Left hindlimb (tissue), 1 donor: ENCODE measurements at regions not wholly inside any gene's neighbourhood (a gene's known extent, or its start where the extent isn't known, plus 50 kb on each side); places are given as distances from the start of the nearest gene placed in this dataset.
"Not testable (repeated sequence)": the region's sequence is repeated elsewhere in the genome, so short reads cannot be mapped to it uniquely, and the experiment has no call there.

Experiments used
- DNase-seq: peaks from one replicate; pipeline ENCODE4 v3.0.0-alpha.2; 2018

DNA sequence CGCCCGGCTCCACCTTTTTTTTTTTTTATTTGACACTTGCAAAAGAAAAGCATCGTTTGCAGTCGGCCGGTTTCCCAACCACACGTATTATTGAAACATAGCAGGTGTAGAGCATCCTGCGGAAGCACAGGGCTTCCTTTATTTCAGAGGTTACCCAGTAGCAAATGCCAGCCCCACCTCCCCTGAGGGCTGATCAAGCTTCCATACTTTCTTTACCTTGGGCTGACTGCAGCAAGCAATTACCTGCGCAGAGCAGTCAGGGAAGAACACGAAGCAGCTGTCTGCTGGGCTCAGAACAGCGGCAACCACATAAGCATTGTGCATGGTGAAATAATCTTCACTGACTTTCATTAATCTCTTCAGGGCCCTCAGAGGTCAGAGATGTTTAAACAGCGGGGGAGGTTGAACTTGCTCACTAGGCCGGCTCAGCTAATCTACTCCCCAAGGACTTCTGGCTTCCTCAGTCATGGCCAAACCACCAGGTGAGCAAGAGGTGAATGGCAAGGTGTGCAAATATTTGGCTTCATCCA is 784.7 kb upstream of the AUTS2 start:
- DNase-seq = no peak

DNA sequence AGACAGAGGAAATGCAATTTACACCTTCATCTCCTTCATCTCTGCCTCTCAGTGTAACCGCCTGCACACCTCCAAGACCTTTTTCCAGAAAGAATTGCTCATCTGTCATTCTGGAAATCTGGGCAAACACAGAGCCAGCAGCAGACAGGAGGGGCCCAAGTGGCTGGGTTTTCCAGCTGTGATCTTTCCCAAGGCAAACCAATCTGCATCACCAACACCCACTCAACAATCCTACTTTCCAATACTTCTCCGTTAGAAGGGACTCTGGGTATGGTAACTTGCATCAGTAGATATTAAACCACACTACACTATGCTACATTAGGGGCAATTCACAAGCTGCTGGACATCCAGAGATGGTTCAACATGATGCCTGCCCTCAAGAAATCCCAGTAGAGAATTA is 781.8 kb upstream of the AUTS2 start:
- no peak for DNase-seq

DNA sequence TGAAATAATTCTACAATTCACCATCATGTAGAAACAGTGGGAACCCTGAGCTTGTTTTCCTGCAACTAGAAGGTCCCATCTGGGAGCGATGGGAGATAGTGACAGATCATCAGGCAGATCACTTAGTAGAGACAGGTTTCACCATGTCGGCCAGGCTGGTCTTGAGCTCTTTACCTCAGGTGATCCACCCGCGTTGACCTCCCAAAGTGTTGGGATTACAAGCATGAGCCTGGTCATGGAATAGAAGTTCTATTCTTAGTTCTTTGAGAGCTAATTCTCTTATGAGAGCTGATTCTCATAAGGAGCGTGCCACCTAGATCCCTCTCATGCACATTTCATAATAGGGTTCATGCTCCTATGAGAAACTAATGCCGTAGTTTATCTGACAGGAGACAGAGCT is 778.0 kb upstream of the AUTS2 start:
- no peak for DNase-seq

DNA sequence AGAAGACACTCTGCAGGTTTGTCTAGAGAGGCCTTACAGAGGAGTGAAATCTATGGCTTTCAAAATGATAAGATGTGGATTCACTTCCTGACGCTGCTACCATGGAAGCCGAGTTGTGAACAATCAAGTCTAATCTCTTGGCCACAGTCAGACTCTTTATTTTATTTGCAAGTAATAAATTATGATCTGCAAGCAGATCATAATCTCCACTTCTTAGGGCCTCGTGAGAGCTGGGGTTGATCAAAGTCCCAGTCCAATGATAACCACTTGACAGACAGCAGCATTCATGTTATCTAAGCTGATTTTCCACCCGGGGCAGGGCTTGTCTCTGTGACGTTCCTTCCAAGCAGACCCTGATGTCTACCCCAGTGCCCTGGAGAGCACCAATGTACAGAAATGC is 776.4 kb upstream of the AUTS2 start:
- no peak for DNase-seq

DNA sequence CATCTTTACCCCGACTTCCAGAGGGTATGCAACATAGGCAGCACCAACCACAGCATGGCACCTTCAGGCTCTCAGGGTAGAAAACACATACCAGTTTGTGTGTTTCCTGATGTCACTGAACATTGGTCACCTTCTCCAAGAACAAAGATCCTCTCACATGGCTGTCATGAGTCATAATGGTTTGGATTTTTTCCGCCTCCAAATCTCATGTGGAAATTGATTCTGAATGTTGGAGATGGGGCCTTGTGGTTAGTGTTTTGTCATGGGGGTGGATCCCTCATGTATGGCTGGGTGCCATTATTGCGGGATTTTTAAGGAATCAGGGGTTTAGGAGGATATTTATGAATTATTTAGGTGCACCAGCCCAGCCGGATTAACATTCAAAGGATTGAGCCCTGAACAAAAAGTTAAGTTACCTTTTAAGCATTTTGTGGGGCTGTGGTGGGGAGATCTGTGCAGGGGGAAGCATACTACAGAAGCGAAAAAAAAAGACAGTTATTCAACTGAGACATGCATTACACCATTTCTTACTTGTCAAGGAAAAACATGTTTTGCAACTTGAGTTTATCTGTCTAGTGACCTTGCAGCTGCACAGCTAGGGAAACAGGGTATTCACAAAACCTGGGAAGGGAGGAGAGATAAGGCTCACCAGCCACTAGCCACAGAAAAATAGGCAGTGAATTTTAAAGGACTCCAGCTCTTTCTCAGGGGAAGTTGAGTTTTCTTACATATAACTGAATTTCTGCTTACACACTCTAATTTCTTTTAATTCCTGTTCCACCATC is 774.1 kb upstream of the AUTS2 start:
- no peak for DNase-seq

DNA sequence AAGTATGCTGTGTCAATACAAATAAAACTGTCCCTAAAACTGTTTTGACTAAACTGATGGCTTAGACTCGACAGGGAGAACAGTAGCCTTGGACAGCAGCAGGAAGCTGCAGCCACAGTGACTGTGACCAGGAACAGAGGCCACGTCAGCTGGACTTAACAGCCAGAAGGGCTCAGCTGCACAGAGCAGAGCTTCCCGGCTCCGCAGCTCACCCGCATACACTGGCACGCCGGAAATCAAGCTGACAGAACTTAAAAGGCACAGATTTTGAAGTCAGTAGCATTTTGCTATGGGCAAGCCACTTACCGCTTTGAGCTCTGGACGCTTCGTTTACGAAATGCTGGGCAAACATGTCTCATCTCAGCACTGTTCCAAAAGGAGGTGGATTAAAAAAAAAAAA is 769.7 kb upstream of the AUTS2 start:
- no peak for DNase-seq

DNA sequence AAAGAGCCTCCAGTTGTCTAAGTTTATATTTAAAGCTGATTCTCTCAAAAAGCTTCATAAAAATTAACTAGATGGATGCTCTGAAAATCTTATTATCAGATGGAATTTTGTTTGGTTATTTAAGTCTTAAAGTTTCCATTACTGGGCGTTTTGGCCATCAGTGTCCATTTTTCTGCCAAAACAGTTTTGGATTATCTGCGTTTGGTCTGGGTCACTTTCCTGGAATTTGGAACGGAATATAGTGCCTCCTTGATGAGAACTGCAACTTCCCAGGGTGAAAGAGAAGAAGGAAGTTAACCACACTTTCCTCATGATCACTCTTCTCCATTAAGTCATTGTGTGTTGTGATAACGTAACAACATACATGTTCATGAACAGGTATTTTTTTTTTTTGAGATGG is 764.9 kb upstream of the AUTS2 start:
- no peak for DNase-seq

DNA sequence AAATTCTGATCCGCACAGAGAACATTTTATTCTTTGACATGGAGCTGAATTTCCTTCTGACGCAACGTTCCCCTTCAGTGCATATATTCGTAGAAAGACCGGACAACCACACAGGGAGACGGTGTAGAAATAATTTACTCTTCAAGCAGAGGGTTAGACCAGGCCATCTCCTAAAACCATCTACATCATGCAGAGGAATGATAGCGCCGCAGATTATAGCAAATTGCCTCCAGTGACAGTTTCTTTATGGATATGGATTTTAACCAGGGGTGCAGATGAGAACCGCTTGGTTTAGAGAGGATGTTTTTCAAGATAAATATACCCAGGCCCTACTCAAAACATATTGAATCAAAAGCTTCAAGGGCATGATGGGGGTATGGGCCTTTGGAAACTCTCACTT is 759.3 kb upstream of the AUTS2 start:
- DNase-seq = no peak

DNA sequence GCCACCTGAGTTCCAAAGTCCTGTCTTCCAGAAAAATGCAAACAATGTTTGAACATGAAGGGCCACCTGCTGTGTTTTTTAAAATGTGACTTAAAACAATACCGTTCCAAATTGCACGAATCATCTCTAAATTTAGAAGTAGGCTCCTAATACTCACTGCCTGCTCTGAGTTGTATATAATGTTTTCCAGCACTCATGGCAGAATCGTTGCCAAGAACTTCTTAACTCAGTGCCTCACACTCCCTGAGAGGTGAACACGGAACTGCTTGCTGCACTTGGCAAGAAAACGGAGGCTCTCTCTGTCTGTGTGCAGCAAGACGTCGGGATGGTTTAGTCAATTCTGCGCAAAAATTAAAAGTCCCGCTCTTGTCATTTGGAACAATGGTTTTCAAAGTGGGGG is 757.3 kb upstream of the AUTS2 start:
- DNase-seq = peak; percentile 29

DNA sequence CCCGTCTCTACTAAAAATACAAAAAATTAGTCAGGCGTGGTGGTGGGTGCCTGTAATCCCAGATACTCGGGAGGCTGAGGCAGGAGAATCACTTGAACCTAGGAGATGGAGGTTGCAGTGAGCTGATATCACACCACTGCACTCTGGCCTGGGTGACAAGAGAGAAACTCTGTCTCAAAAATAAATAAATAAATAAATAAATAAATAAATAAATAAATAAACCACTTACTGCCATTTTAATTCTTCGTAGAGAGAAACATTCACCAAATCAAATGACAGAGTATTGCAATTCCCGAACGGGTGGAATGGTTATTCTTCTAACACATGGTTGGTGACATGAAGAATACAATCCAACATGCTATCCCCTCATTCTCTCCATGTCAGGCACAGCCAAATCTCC is 754.3 kb upstream of the AUTS2 start:
- DNase-seq = not testable (repeated sequence)

DNA sequence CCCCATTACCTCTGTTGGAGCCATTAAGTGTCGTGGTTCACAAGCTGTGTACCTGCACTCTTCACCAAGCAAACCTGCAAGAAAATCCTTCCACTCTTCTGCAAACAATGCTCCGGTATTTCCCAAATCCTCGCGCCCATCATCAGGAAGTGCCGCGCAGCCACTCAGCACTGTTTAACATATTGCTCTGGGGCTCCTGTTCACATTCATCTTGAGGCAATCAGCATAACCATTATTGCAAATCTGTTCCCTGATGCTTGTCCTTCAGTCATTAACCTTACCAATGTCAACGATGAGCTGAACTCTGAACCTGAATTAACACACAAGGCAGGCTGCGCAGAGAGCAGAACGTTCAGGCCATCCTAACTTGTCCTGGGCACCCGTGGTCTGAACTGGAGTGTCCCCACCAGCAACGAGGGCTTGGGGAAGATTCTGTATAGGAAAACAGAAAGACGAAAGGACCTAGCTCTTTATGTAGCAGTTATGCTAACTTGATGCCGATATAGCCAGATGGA is 751.4 kb upstream of the AUTS2 start:
- no peak for DNase-seq

DNA sequence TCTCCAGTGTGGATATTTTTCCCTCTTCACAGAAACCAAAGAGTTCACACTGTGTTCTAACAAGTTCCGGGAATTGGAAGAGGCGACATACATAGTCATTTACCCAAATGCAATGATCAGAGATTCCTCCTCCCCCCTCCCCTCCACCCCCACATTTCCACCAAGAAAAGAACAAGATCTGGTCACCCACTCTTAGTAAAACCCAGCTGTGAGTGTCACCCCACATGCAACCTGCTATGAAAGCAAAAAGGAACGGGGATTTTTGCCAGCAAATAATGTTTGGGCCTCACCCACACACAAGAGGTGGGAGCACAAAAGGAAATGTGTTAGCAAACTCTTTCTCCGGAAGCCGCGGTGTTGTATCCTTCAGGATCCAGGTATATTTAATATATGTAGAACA is 745.0 kb upstream of the AUTS2 start:
- no peak for DNase-seq

DNA sequence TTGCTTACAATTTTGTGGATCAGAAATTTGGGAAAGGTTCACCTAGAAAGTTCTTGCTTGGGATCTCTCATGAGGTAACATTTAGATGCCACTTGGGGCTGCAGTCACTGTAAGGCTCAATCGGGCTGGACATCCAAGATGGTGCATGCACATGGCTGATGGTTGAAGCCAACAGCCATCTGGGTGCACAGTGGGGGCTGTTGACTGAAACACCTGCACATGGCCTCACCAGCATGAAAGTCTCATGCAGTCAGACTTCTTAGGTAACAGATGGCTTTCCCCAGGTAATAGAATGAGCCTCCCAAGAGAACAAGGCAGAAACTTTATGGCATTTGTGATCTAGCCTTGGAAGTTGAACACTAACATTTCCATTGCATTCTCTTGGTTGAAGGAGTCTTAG is 740.7 kb upstream of the AUTS2 start:
- DNase-seq = no peak

DNA sequence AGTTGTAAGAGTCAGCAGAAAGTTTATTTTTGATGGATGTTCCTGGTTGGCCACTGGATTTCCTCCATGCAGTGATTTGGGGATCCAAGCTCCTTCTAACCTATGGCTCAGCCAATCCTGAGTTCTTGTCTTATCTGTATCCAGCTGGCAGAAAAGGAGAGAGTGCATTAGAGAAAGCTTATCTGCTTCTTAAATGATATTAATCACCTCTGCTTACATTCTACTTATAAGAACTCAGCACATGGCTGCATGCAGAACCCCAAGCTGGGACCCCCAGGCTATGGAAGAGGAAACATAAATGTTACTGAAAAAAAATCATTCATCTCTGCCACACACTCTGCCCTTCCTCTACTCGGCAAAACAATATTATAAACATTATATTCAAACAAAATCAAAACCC is 739.8 kb upstream of the AUTS2 start:
- DNase-seq = no peak

DNA sequence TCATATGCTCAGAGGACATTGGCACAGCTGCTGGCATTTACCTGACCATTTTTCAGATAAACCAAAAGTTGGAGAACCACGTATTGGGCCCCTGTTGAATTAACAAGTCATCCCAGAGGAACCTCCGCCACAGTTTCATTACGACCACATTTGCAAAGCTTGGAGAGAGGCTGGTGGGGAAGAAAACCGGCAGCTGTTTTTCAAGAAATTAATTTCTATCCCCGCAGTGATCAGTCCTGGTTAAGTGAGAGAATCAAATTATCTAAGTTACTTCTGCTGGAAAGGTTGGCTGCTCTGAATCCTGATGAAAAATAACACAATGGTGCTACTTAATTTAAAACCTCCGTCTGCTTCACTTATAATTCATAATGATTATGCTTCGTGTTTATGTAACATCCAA is 737.1 kb upstream of the AUTS2 start:
- DNase-seq = no peak

DNA sequence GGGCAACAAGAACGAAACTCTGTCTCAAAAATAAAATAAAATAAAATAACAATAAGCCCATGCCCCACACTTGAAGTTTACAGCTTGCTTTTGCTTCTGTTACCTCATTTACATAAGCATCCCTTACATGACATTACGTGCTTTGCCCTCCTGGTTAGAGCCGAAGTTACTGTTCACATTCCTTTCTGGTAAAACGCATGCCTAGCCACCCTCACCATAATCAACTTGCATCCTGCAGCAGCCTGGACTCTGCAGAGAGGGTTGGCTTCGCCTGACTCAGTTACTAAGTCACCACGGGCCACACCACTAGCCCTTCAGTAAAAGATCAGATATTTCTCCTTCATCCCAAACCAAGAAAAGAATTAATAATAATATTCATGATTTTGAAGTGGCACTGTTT is 736.0 kb upstream of the AUTS2 start:
- no peak for DNase-seq

DNA sequence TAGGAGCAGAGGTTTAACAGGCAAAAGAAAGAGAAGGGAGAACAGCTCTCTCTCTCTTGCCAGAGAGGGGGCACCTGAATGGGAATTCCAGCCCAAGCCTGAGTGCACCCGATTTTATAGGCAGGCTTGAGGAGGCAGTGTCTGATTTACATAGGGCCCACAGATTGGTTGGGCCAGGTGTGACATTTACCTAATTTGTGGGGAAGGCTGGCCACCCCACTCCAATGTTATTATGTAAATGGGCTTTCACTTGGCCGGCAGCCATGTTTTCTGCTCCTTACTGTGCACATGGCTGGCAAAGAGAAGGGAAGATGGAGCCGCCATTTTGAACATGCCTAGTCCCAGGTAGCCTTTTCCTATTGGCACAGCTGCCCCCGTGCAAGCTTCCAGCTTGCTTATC is 735.5 kb upstream of the AUTS2 start:
- DNase-seq = no peak

DNA sequence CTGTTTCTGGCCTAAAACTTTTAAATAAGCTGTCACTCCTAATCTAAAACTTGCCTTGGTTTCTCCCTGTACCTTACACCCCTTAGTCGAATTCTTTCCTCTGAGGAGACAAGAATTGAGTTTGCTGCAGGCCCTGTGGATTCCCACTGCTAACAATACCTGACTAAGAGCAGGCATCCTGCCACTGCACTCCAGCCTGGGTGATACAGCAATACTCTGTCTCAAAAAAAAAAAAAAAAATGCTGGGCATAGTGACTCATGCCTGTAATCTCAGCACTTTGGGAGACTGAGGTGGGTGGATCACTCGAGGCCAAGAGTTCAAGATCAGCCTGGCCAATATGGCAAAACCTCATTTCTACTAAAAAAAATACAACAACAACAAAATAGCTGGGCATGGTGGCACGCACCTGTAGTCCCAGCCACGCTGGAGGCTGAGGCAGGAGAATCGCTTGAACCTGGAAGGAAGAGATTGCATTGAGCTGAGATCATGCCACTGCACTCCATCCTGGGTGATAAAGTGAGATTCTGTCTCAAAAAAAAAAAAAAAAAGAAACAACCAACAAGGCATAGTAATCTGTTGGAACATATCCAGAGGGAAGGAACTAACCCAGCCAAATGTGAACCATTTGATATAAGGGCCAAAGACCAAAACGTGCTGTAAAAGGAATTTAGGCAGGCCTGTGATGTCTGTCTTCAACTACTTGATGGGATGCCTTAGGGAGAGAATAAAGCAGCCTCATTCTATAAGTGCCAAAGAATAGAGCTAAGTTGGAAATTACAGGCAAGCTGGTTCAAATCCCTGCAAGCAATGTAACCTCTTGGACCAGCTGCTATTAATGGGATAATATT is 732.7 kb upstream of the AUTS2 start:
- no peak for DNase-seq

DNA sequence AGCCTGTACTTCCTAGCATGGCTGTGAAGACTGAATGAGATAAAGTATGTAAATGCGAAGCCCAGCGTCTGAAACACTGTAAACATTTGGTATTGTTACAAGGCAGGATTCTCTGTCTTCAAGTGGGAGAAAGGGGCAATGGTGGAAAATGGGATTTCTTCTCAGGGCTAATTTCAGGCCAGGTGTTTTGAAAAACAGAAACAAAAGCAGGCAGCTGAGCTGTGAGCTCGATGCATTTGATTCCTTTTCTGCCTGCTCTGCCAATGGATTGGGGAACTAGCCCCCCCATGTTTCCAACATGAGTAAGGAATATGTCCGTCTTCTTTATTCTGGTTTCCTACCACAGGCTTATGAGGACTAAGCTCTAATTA is 732.1 kb upstream of the AUTS2 start:
- no peak for DNase-seq

DNA sequence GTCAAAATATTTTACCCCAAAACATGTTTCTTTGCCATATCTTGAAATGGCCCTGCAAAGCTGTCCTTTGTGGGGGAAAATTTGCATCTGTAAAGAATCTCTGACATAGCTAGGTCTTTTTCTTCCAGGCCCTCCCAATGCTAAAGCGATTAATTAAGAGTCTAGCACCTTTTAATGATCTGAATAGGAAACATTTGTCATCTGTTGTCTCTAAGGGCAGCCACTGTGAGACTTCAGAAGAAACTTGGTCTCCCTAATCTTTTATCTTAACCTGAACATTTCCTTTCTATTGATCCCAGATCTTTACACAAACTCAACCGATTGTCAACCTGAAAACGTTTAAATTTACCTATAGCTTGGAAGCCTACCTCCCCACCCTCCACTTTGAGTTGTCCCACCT is 731.6 kb upstream of the AUTS2 start:
- not testable (repeated sequence) for DNase-seq

DNA sequence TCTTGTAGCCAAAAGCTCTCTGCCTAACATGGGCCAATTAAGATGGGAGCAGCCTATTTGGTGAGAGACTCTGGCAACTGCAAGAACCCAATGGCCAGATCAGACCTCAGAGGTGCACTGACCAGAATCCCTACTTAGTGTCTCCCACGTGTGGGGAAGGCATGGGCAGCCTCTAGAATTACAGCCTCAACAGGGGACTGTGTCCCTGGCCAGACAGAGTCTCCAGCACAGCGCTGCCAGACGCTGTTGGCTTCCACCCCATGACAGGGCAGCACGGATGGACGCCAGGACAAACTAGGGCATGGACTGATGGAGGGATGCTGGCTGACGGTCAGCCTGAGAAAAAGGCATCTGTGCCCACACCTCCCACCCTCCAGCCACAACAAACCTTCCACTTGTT is 729.3 kb upstream of the AUTS2 start:
- no peak for DNase-seq

DNA sequence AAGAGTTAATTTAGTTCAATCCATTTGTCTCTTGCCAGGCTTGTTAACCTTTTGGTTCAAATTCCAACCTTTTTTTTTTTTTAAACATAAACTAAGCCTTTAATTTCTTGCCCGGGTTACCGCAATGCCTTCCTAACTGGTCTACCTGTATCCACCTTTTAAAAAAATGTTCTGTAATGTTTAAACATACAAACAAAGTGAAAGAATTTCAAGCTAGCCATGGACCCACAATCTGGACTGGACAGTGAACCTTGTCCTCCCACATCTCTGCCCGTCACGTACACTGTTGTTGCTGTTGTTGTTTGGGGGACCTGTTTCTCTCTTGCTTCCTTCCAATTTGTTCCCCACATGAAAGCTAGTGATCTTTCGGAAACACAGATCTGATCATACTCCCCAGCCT is 724.7 kb upstream of the AUTS2 start:
- no peak for DNase-seq

DNA sequence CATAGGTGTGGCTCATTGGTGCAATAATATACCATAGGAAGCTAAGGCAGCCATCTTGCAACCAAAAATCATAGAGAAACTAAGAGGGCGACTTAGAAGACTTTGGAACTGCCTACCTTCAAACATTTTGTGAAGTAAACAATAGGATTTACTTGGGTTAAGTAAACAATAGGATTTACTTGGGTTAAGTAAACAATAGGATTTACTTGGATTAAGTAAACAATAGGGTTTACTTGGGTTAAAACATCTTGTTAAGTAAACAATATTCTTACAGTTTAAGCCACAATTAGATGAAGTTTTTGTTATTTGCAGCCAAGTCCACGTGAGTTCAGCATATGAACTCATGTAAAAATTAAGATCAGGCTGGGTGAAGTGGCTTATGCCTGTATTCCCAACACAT is 722.4 kb upstream of the AUTS2 start:
- DNase-seq = no peak

DNA sequence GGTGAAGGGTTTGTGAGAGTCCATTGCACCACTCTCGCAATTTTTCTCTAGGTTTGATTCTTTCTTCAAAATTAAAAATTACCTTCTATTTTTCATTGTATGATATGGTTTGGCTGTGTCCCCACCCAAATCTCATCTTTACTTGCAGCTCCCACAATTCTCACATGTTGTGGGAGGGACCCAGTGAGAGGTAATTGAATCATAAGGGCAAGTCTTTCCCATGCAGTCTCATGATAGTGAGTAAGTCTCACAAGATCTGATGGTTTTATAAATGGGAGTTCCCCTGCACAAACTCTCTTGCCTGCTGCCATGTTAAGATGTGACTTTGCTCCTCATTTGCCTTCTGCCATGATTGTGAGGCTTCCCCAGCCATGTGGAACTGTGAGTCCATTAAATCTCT is 711.2 kb upstream of the AUTS2 start:
- not testable (repeated sequence) for DNase-seq
